Suprapubic skin (tissue), 4 donors: ENCODE measurements at regions not wholly inside any gene's neighbourhood (a gene's known extent, or its start where the extent isn't known, plus 50 kb on each side); places are given as distances from the start of the nearest gene placed in this dataset.

Experiments
- EP300 ChIP-seq: sonication (generic); formaldehyde crosslinking; IDR thresholded peaks from one replicate; pipeline ENCODE4 v1.6.1; 2017; ENCODE audit warnings: antibody characterized with exemption
- POLR2A ChIP-seq, 2 donors: fragments of 450-650 bp; IDR thresholded peaks; one replicate each; pipeline ENCODE4 v1.6.1; 2017; ENCODE audit warnings: antibody characterized with exemption in 2 of 2, mild to moderate bottlenecking in 2 of 2, moderate library complexity in 2 of 2
- POLR2AphosphoS5 ChIP-seq, 3 donors: sonication (generic); formaldehyde crosslinking; IDR thresholded peaks; one replicate each; pipeline ENCODE4 v1.6.1; 2017; ENCODE audit warnings: antibody characterized with exemption in 3 of 3
- TF ChIP-seq, protein P1 (sequence below), 2 donors: fragments of 200-600 bp in 1 of 2; fragments of 450-650 bp in 1 of 2; sonication (generic) in 1 of 2; IDR thresholded peaks; one replicate each; pipeline ENCODE4 v1.5.1; 2016 to 2019; ENCODE audit warnings: antibody characterized with exemption in 2 of 2, mild to moderate bottlenecking in 1 of 2, moderate library complexity in 1 of 2

DNA sequence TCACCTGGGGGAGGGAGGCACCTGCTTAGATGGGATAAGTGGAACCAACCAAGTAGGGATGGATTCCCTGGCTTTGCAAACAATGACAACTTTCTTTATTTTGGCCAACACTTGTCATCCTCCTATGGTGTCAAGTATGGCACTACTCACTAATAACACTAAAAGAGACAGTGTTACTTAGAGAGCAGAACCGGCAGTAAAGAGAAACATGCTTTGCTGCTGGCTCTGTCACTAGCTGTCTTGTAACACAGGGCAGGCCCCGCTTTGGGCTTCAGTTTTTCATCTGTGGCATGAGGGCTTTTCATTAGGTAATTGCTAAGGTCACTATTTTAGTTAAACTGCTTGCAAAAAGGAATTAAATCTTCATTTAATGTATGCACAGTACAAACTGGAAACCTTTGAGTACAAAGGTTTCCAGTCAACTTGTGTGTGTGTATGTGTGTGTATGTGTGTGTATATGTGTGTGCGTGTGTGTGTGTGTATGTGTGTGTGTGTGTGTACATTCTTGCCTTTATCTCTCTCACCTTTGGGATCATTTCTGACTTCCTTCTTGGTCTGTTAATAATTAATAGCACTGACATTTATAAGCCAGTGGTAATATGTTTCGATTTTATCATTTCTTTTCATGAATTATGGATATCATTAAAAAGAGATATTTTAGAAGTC is 64.7 kb downstream of the BTBD3 start:
- TF ChIP-seq, protein P1, sequence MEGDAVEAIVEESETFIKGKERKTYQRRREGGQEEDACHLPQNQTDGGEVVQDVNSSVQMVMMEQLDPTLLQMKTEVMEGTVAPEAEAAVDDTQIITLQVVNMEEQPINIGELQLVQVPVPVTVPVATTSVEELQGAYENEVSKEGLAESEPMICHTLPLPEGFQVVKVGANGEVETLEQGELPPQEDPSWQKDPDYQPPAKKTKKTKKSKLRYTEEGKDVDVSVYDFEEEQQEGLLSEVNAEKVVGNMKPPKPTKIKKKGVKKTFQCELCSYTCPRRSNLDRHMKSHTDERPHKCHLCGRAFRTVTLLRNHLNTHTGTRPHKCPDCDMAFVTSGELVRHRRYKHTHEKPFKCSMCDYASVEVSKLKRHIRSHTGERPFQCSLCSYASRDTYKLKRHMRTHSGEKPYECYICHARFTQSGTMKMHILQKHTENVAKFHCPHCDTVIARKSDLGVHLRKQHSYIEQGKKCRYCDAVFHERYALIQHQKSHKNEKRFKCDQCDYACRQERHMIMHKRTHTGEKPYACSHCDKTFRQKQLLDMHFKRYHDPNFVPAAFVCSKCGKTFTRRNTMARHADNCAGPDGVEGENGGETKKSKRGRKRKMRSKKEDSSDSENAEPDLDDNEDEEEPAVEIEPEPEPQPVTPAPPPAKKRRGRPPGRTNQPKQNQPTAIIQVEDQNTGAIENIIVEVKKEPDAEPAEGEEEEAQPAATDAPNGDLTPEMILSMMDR (IDR thresholded peaks at IDR 0.05), result no peak
- TF ChIP-seq EP300 (no peak), POLR2AphosphoS5 (IDR thresholded peaks at IDR 0.05) (no peak), POLR2A (IDR thresholded peaks at IDR 0.05) (no peak)
